Activated effector memory CD4-positive, alpha-beta T cell treated with Interleukin-2 at 50 U/mL for 16 hours (primary cell): ENCODE measurements at regions not wholly inside any gene's neighbourhood (a gene's known extent, or its start where the extent isn't known, plus 50 kb on each side); places are given as distances from the start of the nearest gene placed in this dataset.

Source experiments
- DNase-seq: peaks from one replicate; pipeline ENCODE4 v3.0.0-alpha.2; 2020

- no peak for DNase-seq
Measured at GRCh38 chr6:87905101-87905641, 142.5 kb upstream of the SPACA1 start.

DNA sequence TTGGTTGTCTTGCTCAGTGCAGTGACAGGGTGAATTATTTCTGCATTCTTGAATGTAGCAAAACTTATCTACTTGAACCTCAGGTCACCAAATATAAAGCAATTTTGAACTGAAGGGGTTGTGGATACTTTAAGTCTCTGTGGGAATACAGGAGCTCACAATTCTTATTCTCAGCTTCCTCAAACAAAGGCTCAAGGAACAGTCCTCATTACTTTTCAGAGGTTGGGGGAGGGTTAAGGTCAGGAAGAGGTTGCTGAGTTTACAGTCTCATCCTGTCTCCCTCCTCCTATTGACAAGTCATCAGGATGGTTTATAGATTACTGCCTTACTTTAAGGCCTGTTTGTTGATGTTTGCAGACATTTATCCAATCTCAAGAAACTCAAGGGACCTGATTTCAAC is 143.6 kb upstream of the SPACA1 start:
- DNase-seq = no peak

GRCh38 chr6:87903323-87903722 is 144.3 kb upstream of the SPACA1 start:
- no peak for DNase-seq

GRCh38 chr6:87902383-87902782 is 145.3 kb upstream of the SPACA1 start:
- no peak for DNase-seq

DNA sequence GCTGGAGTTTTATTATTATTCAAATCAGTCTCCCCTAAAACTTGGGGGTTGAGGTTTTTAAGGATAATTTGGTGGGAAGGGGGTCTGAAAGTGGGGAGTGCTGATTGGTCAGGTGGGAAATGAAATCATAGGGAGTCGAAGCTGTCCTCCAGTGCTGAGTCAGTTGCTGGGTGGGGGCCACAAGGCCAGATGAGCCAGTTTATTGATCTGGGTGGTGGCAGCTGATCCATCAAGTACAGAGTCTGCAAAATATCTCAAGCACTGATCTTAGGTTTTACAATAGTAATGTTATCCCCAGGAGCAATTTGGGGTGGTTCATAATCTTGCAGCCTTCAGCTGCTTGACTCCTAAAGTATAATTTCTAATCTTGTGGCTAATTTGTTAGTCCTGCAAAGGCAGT is 146.0 kb upstream of the SPACA1 start:
- no peak for DNase-seq

DNA sequence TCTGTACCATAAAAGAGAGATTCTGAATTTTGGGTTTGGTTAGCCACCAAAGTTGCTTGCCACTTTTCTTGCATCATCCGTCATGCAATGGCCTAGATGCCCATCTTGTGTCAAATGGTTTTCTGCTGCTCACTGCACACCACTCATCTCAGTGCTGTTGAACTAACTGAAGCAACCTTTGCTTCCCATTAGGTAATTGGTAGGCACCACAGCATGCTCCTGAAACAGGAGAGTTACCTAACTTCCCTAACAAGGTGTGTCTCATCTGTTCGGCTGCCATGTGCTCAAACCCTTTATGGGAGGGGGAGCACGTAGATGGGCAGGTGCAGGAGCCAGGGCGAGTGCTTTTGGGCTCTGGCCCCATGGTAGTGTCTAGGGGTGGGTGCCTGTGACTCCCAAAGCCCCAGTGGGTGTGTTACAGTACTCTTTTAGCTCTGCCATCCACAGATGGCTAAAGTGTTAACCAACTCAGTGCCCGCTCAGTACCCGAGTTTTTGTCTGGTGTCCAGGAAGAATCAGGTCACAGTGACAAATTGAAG is 147.4 kb upstream of the SPACA1 start:
- no peak for DNase-seq

DNA sequence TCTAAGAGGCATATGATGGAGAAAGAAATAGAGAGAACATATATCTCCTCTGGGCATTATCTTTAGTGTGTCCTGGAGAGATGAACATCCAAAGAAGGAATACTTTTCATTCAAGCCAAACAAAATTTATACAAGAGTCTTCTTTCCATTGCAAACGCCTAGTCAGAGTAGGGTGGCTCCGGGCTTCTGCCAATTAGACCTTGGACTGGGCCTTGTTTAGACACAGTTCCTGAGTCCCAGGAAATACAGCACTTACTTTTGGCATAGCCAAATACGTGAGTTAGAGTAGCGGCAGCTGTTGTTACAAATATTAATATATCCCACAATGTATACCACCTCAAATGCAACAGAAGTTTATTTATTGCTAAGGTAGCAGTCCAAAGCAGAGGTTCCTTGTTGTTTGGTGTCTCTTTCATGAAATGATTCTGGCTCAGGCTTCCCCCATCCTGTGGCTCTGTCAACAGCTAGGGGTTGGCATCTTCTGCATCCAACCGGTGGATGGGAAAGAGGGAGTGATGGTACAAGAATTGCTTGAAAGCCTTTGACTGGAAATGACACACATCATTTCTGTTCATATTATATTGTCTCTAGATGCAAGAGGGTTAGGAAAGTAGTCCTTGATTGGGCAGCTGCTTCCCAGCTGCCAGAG is 148.0 kb upstream of the SPACA1 start:
- no peak for DNase-seq

DNA sequence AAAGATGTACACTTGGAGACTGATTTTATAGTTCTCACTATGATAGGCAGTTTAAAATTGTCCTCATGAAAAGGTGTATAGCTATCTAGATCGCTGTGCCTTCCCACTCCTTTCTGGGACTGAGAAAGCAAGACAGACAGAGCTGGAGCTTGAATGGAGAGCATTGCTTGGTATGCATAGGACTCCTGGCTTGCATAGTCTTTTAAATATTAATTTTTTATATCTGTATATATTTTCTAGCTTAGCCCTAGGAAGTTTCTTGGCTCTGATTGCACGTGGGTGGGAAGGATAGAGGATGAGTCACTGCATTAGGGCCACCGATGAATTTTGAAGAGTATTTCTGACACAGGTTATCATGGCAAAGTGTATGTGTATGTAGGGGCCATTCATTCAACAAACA is 150.0 kb upstream of the SPACA1 start:
- DNase-seq = no peak

DNA sequence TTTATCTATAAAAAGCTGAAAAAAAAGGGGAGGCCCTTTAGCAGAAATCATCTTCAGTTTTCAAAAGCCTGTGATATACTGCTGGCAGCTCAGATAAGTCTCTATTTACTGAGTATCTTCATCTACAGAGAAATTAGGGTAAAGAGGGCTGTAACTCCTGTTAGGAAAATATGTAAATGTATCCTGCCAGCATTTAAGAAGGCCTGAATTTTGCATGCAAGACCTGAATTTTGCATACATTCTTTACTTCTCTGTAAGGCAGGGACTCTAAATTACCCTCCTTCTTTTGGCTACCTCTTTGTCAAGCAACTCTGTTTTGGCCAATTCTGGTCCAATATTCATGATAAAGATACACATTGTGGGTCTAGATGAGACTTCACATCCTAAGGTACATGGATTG is 150.6 kb upstream of the SPACA1 start:
- no peak for DNase-seq

DNA sequence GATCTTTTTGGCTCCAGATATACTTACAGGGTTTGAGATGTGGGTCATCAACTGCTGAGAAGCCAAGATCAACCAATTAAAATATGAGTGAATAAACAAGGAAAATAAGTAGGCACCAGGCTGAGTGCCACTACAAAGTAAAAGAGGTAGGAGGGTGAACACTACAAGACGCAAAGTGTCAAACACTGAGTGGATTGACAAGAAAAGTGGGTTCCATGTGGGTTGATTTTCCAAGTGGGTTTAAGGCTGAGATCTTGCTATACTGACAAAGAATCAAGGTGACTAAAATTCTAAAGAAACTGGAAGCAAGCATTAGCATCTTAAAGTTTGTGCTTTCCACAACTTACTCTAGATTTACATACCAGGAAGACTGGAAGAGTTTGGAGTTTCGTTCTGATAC is 160.4 kb upstream of the SPACA1 start:
- no peak for DNase-seq

DNA sequence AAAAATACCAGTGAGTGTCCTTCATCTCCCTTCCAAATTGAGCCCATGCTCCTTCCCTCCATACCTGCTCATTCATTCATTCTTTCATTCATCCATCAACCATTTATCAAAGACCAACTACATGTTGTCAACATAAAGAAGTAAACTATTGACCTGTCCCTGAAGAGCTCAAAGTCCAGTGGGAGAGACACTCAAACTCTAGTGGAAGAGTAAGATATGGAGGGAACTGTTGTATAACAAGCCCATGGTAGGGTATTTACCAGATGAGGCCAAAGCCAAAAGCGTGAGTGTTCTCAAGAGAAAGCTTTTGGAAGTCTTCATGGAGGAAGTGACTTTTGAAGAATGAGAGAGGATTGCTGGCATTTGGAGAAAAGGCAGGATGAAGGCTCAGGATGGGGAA is 163.4 kb upstream of the SPACA1 start:
- no peak for DNase-seq

DNA sequence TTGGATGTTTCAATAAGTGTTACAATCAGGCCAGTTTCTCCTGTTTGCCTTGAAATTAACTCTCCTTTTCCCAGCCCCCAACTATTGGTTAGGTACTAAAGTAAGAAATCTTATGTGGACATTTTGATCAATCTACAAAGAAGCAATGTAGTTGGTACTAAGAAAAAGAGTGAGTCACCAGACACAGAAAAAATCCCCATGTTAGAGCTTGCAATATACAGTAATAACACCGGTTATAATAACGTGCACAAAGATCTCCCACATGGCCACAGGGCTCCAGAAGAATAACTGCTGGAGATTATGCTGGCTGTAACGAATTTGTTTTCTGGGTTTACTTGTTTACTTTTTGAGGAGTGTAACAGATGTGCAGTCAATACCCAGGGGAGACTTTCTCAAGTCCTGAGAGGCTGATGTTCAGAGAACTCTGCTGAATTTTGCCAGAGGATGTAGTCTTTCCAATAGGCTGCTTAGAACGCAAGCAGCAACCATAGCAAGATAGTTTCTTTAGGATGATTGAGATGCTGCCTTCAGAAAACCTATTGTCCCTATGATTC is 166.2 kb upstream of the SPACA1 start:
- DNase-seq = no peak

GRCh38 chr6:87879132-87879861 is 168.3 kb upstream of the SPACA1 start:
- no peak for DNase-seq

GRCh38 chr6:87875781-87876180 is 171.9 kb upstream of the SPACA1 start:
- no peak for DNase-seq

GRCh38 chr6:87873556-87873955 is 171.5 kb upstream of the AKIRIN2 start:
- DNase-seq = no peak

DNA sequence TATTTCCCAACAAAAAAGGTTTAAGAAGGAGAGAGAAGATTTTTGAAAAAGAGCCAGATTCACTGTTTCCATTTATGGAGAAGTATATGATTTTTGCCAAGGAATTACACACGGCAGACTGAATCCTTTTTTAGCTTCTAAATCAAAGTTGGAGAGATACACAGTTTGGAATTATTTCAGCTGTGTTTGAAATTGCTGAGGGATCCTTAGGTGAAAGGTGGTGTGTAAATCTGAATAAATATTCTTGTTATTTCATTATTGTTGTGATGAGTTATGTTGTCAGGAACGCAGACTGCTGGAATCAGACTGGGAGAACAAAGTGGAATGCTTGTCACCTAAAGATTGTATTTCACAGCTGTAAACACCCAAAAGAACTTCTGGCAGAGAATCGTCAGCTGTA is 168.5 kb upstream of the AKIRIN2 start:
- no peak for DNase-seq

GRCh38 chr6:87869064-87869905 is 167.3 kb upstream of the AKIRIN2 start:
- no peak for DNase-seq

- DNase-seq = no peak
Measured at GRCh38 chr6:87860902-87861301, 158.9 kb upstream of the AKIRIN2 start.

DNA sequence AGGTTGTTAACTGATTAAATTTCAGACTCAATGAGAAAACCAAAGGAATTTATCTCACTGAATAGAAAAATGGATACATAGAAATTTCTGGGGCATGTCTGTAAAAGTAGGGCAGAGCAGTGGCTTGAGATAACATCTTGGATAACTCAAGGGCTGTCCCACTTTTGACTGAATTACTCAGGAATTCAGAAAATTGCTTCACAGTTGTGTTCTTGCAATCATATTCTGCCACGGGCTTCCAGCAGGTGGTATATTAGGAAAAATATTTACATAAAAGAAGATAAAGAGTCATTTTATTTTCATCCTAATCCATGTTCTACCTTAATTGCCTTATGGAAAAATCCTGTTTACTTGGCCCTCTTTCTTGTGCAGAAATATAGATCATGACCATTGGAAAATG is 156.4 kb upstream of the AKIRIN2 start:
- DNase-seq = no peak

GRCh38 chr6:87851674-87852299 is 149.8 kb upstream of the AKIRIN2 start:
- DNase-seq = no peak

- DNase-seq = no peak
Measured at GRCh38 chr6:87848616-87849015, 146.6 kb upstream of the AKIRIN2 start.

- no peak for DNase-seq
Measured at GRCh38 chr6:87847830-87848210, 145.8 kb upstream of the AKIRIN2 start.
